Mesenchymal stem cell (in vitro differentiated cells and primary cell): ENCODE measurements at regions not wholly inside any gene's neighbourhood (a gene's known extent, or its start where the extent isn't known, plus 50 kb on each side); places are given as distances from the start of the nearest gene placed in this dataset.
A peak's percentile ranks its signal among the peaks of the same experiment; 100 is the strongest.

Source experiments
- DNase-seq: peaks from one replicate; pipeline ENCODE4 v3.0.0-alpha.2; 2013
- H2AFZ ChIP-seq: one replicate; pipeline ENCODE4 v1.6.1; 2013; ENCODE audit warnings: low read depth, mild to moderate bottlenecking, control low read depth, inconsistent platforms, low read length, moderate library complexity
- H2AK5ac ChIP-seq: 2 replicates; pipeline ENCODE4 v1.6.1; 2013; ENCODE audit warnings: low read length, moderate library complexity, mild to moderate bottlenecking, inconsistent platforms; ENCODE audit not compliant: severe bottlenecking
- H2BK120ac ChIP-seq: one replicate; pipeline ENCODE4 v1.6.1; 2013; ENCODE audit warnings: low read depth, mild to moderate bottlenecking, inconsistent platforms, low read length, moderate library complexity
- H2BK12ac ChIP-seq, 2 experiments: one replicate each; pipeline ENCODE4 v1.6.1; 2013; ENCODE audit warnings: inconsistent platforms in 2 of 2, low read length in 2 of 2, mild to moderate bottlenecking in 2 of 2, moderate library complexity in 2 of 2, control low read depth in 1 of 2
- H2BK15ac ChIP-seq: one replicate; pipeline ENCODE4 v1.6.1; 2013; ENCODE audit warnings: mild to moderate bottlenecking, low read depth, inconsistent platforms; ENCODE audit not compliant: poor library complexity, severe bottlenecking
- H2BK5ac ChIP-seq: 2 replicates; pipeline ENCODE4 v1.6.1; 2013; ENCODE audit warnings: low read depth, mild to moderate bottlenecking, low read length, control low read depth, inconsistent platforms; ENCODE audit not compliant: poor library complexity, severe bottlenecking
- H3K14ac ChIP-seq, 2 experiments: one replicate each; pipeline ENCODE4 v1.6.1; 2013; ENCODE audit warnings: inconsistent platforms in 2 of 2, low read length in 2 of 2, control low read depth in 1 of 2, mild to moderate bottlenecking in 1 of 2, moderate library complexity in 1 of 2
- H3K18ac ChIP-seq, 2 experiments: one replicate each; pipeline ENCODE4 v1.6.1; 2013; ENCODE audit warnings: inconsistent platforms in 2 of 2, low read length in 2 of 2, control low read depth in 1 of 2, low read depth in 1 of 2, mild to moderate bottlenecking in 1 of 2
- H3K23ac ChIP-seq, 2 experiments: one replicate each; pipeline ENCODE4 v1.6.1; 2013; ENCODE audit warnings: inconsistent platforms in 2 of 2, low read length in 2 of 2, mild to moderate bottlenecking in 2 of 2, moderate library complexity in 2 of 2, control low read depth in 1 of 2
- H3K27ac ChIP-seq: 2 replicates; pipeline ENCODE4 v1.5.1; 2013; ENCODE audit warnings: mild to moderate bottlenecking, moderate library complexity, low read length, control low read depth, inconsistent platforms; ENCODE audit not compliant: poor library complexity, severe bottlenecking
- H3K27me3 ChIP-seq, 2 experiments: 2 replicates each; pipeline versions ENCODE4 v1.6.1 to v1.7.0; 2013; ENCODE audit warnings: low read length in 2 of 2, mild to moderate bottlenecking in 2 of 2, moderate library complexity in 2 of 2, control low read depth in 1 of 2, inconsistent platforms in 1 of 2; ENCODE audit not compliant: control insufficient read depth in 1 of 2, insufficient read depth in 1 of 2
- H3K36me3 ChIP-seq, 2 experiments: 2 replicates each; pipeline versions ENCODE4 v1.6.1 to v1.7.0; 2013; ENCODE audit warnings: low read length in 2 of 2, control low read depth in 1 of 2, inconsistent platforms in 1 of 2, low read depth in 1 of 2, mild to moderate bottlenecking in 1 of 2; ENCODE audit not compliant: insufficient read depth in 2 of 2, control insufficient read depth in 1 of 2
- H3K4ac ChIP-seq, 2 experiments: one replicate each; pipeline ENCODE4 v1.6.1; 2013; ENCODE audit warnings: inconsistent platforms in 2 of 2, low read length in 2 of 2, mild to moderate bottlenecking in 2 of 2, moderate library complexity in 2 of 2, control low read depth in 1 of 2, low read depth in 1 of 2
- H3K4me1 ChIP-seq: 2 replicates; pipeline ENCODE4 v1.6.1; 2013; ENCODE audit warnings: low read depth, low read length, control low read depth; ENCODE audit not compliant: control insufficient read depth, insufficient read depth
- H3K4me2 ChIP-seq: 2 replicates; pipeline ENCODE4 v1.6.1; 2013; ENCODE audit warnings: low read length, mild to moderate bottlenecking, inconsistent platforms; ENCODE audit not compliant: poor library complexity, severe bottlenecking
- H3K4me3 ChIP-seq, 2 experiments: 2 replicates each; pipeline versions ENCODE4 v1.5.1 to v1.7.0; 2013; ENCODE audit warnings: low read length in 2 of 2, mild to moderate bottlenecking in 2 of 2, control low read depth in 1 of 2, low read depth in 1 of 2; ENCODE audit not compliant: insufficient read depth in 1 of 2
- H3K79me1 ChIP-seq: replicated peaks from 2 replicates; pipeline ENCODE4 v1.6.1; 2013; ENCODE audit warnings: mild to moderate bottlenecking, control low read depth, low read length, inconsistent platforms; ENCODE audit not compliant: poor library complexity, severe bottlenecking
- H3K9ac ChIP-seq: 2 replicates; pipeline ENCODE4 v1.7.0; 2013; ENCODE audit warnings: mild to moderate bottlenecking, low read length, moderate library complexity
- H3K9me3 ChIP-seq: 2 replicates; pipeline ENCODE4 v1.7.0; 2013; ENCODE audit warnings: mild to moderate bottlenecking, low read length; ENCODE audit not compliant: control insufficient read depth
- H4K8ac ChIP-seq: one replicate; pipeline ENCODE4 v1.6.1; 2013; ENCODE audit warnings: inconsistent platforms, mild to moderate bottlenecking, low read length, moderate library complexity
- H4K91ac ChIP-seq: one replicate; pipeline ENCODE4 v1.6.1; 2013; ENCODE audit warnings: mild to moderate bottlenecking, low read length, inconsistent platforms
- WGBS: methylation state at CpG from one replicate; pipeline ENCODE4 v1.1.7; 2013; ENCODE audit warnings: mixed read lengths; 5-methylcytosine and 5-hydroxymethylcytosine counted together

DNA sequence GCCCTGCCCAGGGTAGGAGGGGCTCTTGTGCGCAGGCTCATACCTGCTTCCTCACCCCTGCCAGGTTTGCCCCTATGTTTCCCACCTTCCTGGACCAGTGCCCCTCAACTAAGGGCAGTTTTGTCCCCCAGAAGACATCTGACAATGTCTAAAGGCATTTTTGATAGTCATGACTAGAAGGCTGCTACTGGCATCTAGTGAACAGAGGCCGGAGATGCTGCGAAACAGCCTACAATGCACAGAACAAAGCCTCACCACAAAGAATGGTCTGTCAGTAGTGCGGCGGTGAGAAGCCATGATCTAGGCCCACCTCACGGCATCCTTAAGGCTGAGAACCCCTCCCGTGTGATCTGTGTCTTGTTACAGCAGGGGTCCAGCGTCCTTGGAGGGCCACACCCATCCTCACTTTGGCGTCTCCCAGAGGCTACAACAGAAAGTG is 96.0 kb downstream of the TMEM17 start:
- H2AK5ac ChIP-seq: peak overlapping the region; percentile 33
- DNase-seq: no peak
- H2BK120ac ChIP-seq: no peak overlapping the region
- no peak overlapping the region for H3K23ac ChIP-seq
- H3K4me2 ChIP-seq: no peak overlapping the region
- no peak overlapping the region for H2BK15ac ChIP-seq
- no peak overlapping the region for H2BK12ac ChIP-seq
- no peaks in the 10 kb centered on the region for H3K79me1 ChIP-seq
- no peak overlapping the region for H3K4ac ChIP-seq
- H2AFZ ChIP-seq: no peak overlapping the region
- H3K4me3 ChIP-seq: no peak overlapping the region
- H4K91ac ChIP-seq: peak overlapping the region; percentile 23
- H3K18ac ChIP-seq: no peak overlapping the region
- no peaks in the 10 kb centered on the region for H3K36me3 ChIP-seq
- 85% methylated on average over 9 of the region's 9 CpGs for WGBS
- H3K27ac ChIP-seq: no peak overlapping the region
- H3K9ac ChIP-seq: peak overlapping the region; percentile 90
- peaks cover 25% of the 10 kb centered on the region for H3K4me1 ChIP-seq
- no peaks in the 10 kb centered on the region for H3K27me3 ChIP-seq
- no peak overlapping the region for H3K14ac ChIP-seq
- no peaks in the 10 kb centered on the region for H3K9me3 ChIP-seq
- peak overlapping the region; percentile 59 for H4K8ac ChIP-seq
- H2BK5ac ChIP-seq: no peak overlapping the region

DNA sequence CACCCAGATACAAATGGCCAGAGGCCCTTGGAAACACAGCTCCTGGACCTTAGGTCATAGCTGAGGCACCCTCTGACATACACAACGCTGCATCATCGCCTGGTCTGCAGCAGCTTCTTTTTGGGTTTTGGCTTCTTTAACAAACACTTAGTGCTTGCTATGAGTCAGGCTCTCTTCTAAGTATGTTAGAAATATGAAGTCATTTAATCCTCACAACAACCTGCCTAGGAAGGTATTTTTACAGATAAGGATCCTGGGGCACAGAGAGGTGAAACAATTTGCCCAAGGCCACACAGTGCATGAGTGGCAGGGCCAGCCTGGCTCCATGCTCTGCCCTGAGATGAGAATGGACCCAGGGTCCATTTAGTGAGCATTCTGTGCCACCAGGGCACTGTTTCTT is 96.6 kb downstream of the TMEM17 start:
- H4K91ac ChIP-seq: no peak overlapping the region
- H3K79me1 ChIP-seq: no peaks in the 10 kb centered on the region
- no peak overlapping the region for H2BK12ac ChIP-seq
- H2BK5ac ChIP-seq: no peak overlapping the region
- peak overlapping the region in 1 of 2 experiments; percentile 24 for H3K14ac ChIP-seq
- no peak overlapping the region for H3K27ac ChIP-seq
- H4K8ac ChIP-seq: no peak overlapping the region
- H3K27me3 ChIP-seq: no peaks in the 10 kb centered on the region
- 85% methylated on average over 2 of the region's 2 CpGs for WGBS
- no peaks in the 10 kb centered on the region for H3K9me3 ChIP-seq
- no peak overlapping the region for H2BK120ac ChIP-seq
- H3K4me1 ChIP-seq: peaks cover 25% of the 10 kb centered on the region
- no peak overlapping the region for H2AFZ ChIP-seq
- no peak overlapping the region for H2AK5ac ChIP-seq
- H3K23ac ChIP-seq: no peak overlapping the region
- no peak overlapping the region for H3K18ac ChIP-seq
- no peak overlapping the region for H3K4me2 ChIP-seq
- peak overlapping the region; percentile 90 for H3K9ac ChIP-seq
- peak; percentile 13 for DNase-seq
- no peaks in the 10 kb centered on the region for H3K36me3 ChIP-seq
- no peak overlapping the region for H2BK15ac ChIP-seq
- no peak overlapping the region for H3K4me3 ChIP-seq
- H3K4ac ChIP-seq: no peak overlapping the region

DNA sequence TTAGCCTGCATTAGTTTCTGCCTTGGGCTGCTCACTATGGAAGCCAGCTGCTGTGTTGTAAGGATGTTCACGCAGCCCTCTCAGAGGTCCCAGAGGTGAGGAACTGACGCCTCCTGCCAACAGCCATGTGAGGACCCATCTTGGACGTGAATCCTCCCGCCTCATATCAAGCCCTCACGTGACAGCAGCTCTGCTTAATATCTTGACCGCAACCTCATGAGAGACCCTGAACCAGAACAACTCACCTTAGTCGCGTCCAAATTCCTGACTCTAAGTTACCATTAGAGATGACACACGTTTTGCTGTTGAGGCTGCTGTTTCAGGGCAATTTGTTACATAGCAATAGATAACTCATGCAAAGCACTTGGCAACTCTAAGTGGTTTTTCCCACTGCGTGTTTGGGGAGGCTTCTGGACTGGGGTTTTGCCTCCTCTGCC is 97.7 kb downstream of the TMEM17 start:
- WGBS: 91% methylated on average over 10 of the region's 10 CpGs
- no peak overlapping the region for H3K14ac ChIP-seq
- H4K91ac ChIP-seq: no peak overlapping the region
- H2BK5ac ChIP-seq: no peak overlapping the region
- no peak overlapping the region for H4K8ac ChIP-seq
- H2AFZ ChIP-seq: no peak overlapping the region
- H3K4me3 ChIP-seq: no peak overlapping the region
- no peak overlapping the region for H2BK120ac ChIP-seq
- DNase-seq: no peak
- no peak overlapping the region for H3K23ac ChIP-seq
- no peaks in the 10 kb centered on the region for H3K9me3 ChIP-seq
- no peak overlapping the region for H3K4ac ChIP-seq
- no peak overlapping the region for H3K18ac ChIP-seq
- no peaks in the 10 kb centered on the region for H3K36me3 ChIP-seq
- no peak overlapping the region for H3K4me2 ChIP-seq
- H3K27me3 ChIP-seq: no peaks in the 10 kb centered on the region
- H3K4me1 ChIP-seq: peaks cover 25% of the 10 kb centered on the region
- peak overlapping the region; percentile 67 for H3K9ac ChIP-seq
- no peak overlapping the region for H2BK15ac ChIP-seq
- no peak overlapping the region for H3K27ac ChIP-seq
- peak overlapping the region; percentile 4 for H2AK5ac ChIP-seq
- no peak overlapping the region for H2BK12ac ChIP-seq
- no peaks in the 10 kb centered on the region for H3K79me1 ChIP-seq

DNA sequence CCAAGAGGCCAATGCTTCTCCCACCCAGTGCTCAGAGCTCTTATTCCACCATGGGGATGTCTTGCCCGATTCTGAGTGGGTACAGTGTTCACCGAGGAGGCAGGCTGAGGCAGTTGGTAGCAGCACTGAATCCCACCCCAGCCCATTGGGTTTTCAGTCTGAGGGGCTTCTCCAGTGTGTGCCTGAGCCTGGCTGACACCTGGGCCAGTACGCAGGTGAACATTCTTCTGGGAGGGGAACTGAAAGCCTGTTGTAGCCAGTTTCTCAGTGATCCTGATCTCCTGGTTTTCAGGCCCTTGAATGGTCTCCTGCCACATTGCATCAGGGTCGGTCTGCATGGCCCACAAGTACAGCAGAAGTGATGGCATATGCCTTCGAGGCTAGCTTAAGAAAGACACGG is 98.2 kb downstream of the TMEM17 start:
- Histone ChIP-seq H4K91ac (no peak overlapping the region), H3K9ac (peak overlapping the region; percentile 67), H3K4me1 (peaks cover 25% of the 10 kb centered on the region), H3K4me3 (no peak overlapping the region), H2BK15ac (no peak overlapping the region), H2BK12ac (no peak overlapping the region), H3K9me3 (no peaks in the 10 kb centered on the region), H3K27me3 (no peaks in the 10 kb centered on the region), H2BK5ac (no peak overlapping the region), H4K8ac (no peak overlapping the region), H3K79me1 (no peaks in the 10 kb centered on the region), H3K14ac (no peak overlapping the region), H2AK5ac (peak overlapping the region; percentile 15), H2AFZ (no peak overlapping the region), H3K4me2 (no peak overlapping the region), H3K4ac (no peak overlapping the region), H2BK120ac (no peak overlapping the region), H3K27ac (no peak overlapping the region), H3K36me3 (no peaks in the 10 kb centered on the region), H3K23ac (no peak overlapping the region), H3K18ac (no peak overlapping the region)
- DNase-seq: no peak
- WGBS: 88% methylated on average over 6 of the region's 6 CpGs
